GM19328 (cell line): ENCODE measurements at regions not wholly inside any gene's neighbourhood (a gene's known extent, or its start where the extent isn't known, plus 50 kb on each side); places are given as distances from the start of the nearest gene placed in this dataset.

ENCODE experiments used
- ATAC-seq: cut with Tn5 transposase; IDR thresholded peaks from one replicate; pipeline ENCODE4 v1.9.1; 2021; ENCODE audit warnings: mild to moderate bottlenecking, moderate library complexity; ENCODE audit not compliant: unreplicated experiment

- ATAC-seq: no peak
These were observed 461.2 kb downstream of the MATN1 start for GRCh38 chr1:30262158-30262557.

- no peak for ATAC-seq
These were observed 463.1 kb downstream of the MATN1 start for GRCh38 chr1:30260318-30260717.

- ATAC-seq: no peak
These were observed 463.8 kb downstream of the MATN1 start for GRCh38 chr1:30259631-30260030.

GRCh38 chr1:30258876-30259275, 464.5 kb downstream of the MATN1 start:
- no peak for ATAC-seq

GRCh38 chr1:30258471-30258870, 464.9 kb downstream of the MATN1 start:
- no peak for ATAC-seq

- no peak for ATAC-seq
These were observed 465.5 kb downstream of the MATN1 start for GRCh38 chr1:30257742-30258380.

GRCh38 chr1:30257322-30257721, 466.1 kb downstream of the MATN1 start:
- ATAC-seq: no peak

- no peak for ATAC-seq
These were observed 466.5 kb downstream of the MATN1 start for GRCh38 chr1:30256911-30257310.

GRCh38 chr1:30255111-30255724, 468.2 kb downstream of the MATN1 start:
- no peak for ATAC-seq

- ATAC-seq: no peak
These were observed 469.5 kb downstream of the MATN1 start for GRCh38 chr1:30253807-30254440.

GRCh38 chr1:30253361-30253760, 470.0 kb downstream of the MATN1 start:
- ATAC-seq: no peak

- no peak for ATAC-seq
These were observed 472.2 kb downstream of the MATN1 start for GRCh38 chr1:30250984-30251850.

- ATAC-seq: no peak
These were observed 472.9 kb downstream of the MATN1 start for GRCh38 chr1:30250338-30250983.

GRCh38 chr1:30249446-30250337, 473.7 kb downstream of the MATN1 start:
- ATAC-seq: no peak

GRCh38 chr1:30248774-30249173, 474.6 kb downstream of the MATN1 start:
- no peak for ATAC-seq

GRCh38 chr1:30248373-30248772, 475.0 kb downstream of the MATN1 start:
- ATAC-seq: no peak

- ATAC-seq: no peak
These were observed 478.6 kb downstream of the MATN1 start for GRCh38 chr1:30244801-30245200.

GRCh38 chr1:30242722-30243457, 480.5 kb downstream of the MATN1 start:
- no peak for ATAC-seq

- ATAC-seq: no peak
These were observed 481.2 kb downstream of the MATN1 start for GRCh38 chr1:30242168-30242567.
